IMR-90 (cell line): ENCODE measurements at regions not wholly inside any gene's neighbourhood (a gene's known extent, or its start where the extent isn't known, plus 50 kb on each side); places are given as distances from the start of the nearest gene placed in this dataset.

Source experiments
- ATAC-seq: fragments of 200-7000 bp; cut with Tn5 transposase; 2 replicates; pipeline ENCODE4 v1.9.1; 2020; ENCODE audit warnings: low read depth, mild to moderate bottlenecking, moderate library complexity
- BruUV-seq: library from RNA; stranded (reverse); fragments of 400-500 nt; replicated peaks from 2 replicates; lab custom pipeline; 2021; lab: Mats Ljungman, UMichigan
- CTCF ChIA-PET: fragments of 300-600 bp; formaldehyde crosslinking; extraction: SDS; loops from one replicate; lab custom pipeline; 2021; ENCODE audit warnings: antibody characterized with exemption; lab: Yijun Ruan, JAX
- POLR2A ChIA-PET: fragments of 300-600 bp; sonication (Branson Sonifier 250); formaldehyde crosslinking; loops from one replicate; lab custom pipeline; 2022; ENCODE audit warnings: antibody characterized with exemption; ENCODE audit not compliant: unreplicated experiment; lab: Charles Lee
- DNase-seq: peaks from one replicate; pipeline ENCODE4 v3.0.0; 2013
- H2AFZ ChIP-seq: replicated peaks from 2 replicates; pipeline ENCODE3; 2013; ENCODE audit warnings: low read length, mild to moderate bottlenecking; ENCODE audit not compliant: poor library complexity
- H2AK5ac ChIP-seq: 2 replicates; pipeline ENCODE4 v1.6.1; 2013; ENCODE audit warnings: low read depth, low read length, inconsistent platforms
- H2AK9ac ChIP-seq: replicated peaks from 2 replicates; pipeline ENCODE3; 2013; ENCODE audit warnings: mild to moderate bottlenecking, low read depth, low read length, moderate library complexity; ENCODE audit not compliant: poor library complexity
- H2BK120ac ChIP-seq: 2 replicates; pipeline ENCODE4 v1.6.1; 2013; ENCODE audit warnings: low read depth, low read length, inconsistent platforms
- H2BK15ac ChIP-seq: 3 replicates; pipeline ENCODE4 v1.6.1; 2013; ENCODE audit warnings: low read depth, low read length, inconsistent platforms
- H2BK20ac ChIP-seq: 2 replicates; pipeline ENCODE4 v1.6.1; 2013; ENCODE audit warnings: low read depth, mild to moderate bottlenecking, inconsistent platforms, low read length, moderate library complexity
- H2BK5ac ChIP-seq: 2 replicates; pipeline ENCODE4 v1.6.1; 2013; ENCODE audit warnings: mild to moderate bottlenecking, low read depth, low read length, inconsistent platforms; ENCODE audit not compliant: poor library complexity, severe bottlenecking
- H3K14ac ChIP-seq: replicated peaks from 2 replicates; pipeline ENCODE4 v1.6.1; 2013; ENCODE audit warnings: low read depth, low read length, inconsistent platforms
- H3K18ac ChIP-seq: 2 replicates; pipeline ENCODE4 v1.6.1; 2013; ENCODE audit warnings: low read depth, low read length, control low read depth
- H3K23ac ChIP-seq: 2 replicates; pipeline ENCODE4 v1.6.1; 2013; ENCODE audit warnings: low read depth, low read length, inconsistent platforms
- H3K27ac ChIP-seq: 2 replicates; pipeline ENCODE4 v1.5.1; 2013; ENCODE audit warnings: mild to moderate bottlenecking, control low read depth, low read length; ENCODE audit not compliant: insufficient read depth
- H3K27me3 ChIP-seq: 2 replicates; pipeline ENCODE4 v1.6.1; 2013; ENCODE audit warnings: low read length; ENCODE audit not compliant: control insufficient read depth, insufficient read depth
- H3K36me3 ChIP-seq: 2 replicates; pipeline ENCODE4 v1.6.1; 2013; ENCODE audit warnings: low read length, mixed read lengths; ENCODE audit not compliant: control insufficient read depth, insufficient read depth
- H3K4ac ChIP-seq: 2 replicates; pipeline ENCODE4 v1.6.1; 2013; ENCODE audit warnings: low read depth, low read length, inconsistent platforms
- H3K4me1 ChIP-seq: 2 replicates; pipeline ENCODE4 v1.6.1; 2013; ENCODE audit warnings: low read length, mixed read lengths; ENCODE audit not compliant: control insufficient read depth, insufficient read depth
- H3K4me2 ChIP-seq: 2 replicates; pipeline ENCODE4 v1.6.1; 2013; ENCODE audit warnings: low read depth, mild to moderate bottlenecking, control low read depth, low read length, moderate library complexity
- H3K4me3 ChIP-seq: 2 replicates; pipeline ENCODE4 v1.5.1; 2013; ENCODE audit warnings: low read depth, mild to moderate bottlenecking, control low read depth, low read length, moderate library complexity; ENCODE audit not compliant: insufficient read depth
- H3K56ac ChIP-seq: 2 replicates; pipeline ENCODE4 v1.6.1; 2013; ENCODE audit warnings: low read length, inconsistent platforms; ENCODE audit not compliant: insufficient read depth; ENCODE audit errors: extremely low read depth
- H3K79me1 ChIP-seq, 2 experiments: 2 replicates each; pipeline ENCODE4 v1.6.1; 2013; ENCODE audit warnings: low read length in 2 of 2, inconsistent platforms in 1 of 2, low read depth in 1 of 2
- H3K9ac ChIP-seq: 2 replicates; pipeline ENCODE4 v1.6.1; 2013; ENCODE audit warnings: low read depth, low read length, control low read depth
- H3K9me1 ChIP-seq: 2 replicates; pipeline ENCODE4 v1.6.1; 2013; ENCODE audit warnings: low read length, inconsistent platforms; ENCODE audit not compliant: insufficient read depth
- H3K9me3 ChIP-seq: 2 replicates; pipeline ENCODE4 v1.6.1; 2013; ENCODE audit warnings: low read length; ENCODE audit not compliant: control insufficient read depth, insufficient read depth
- H4K20me1 ChIP-seq: 2 replicates; pipeline ENCODE4 v1.6.1; 2013; ENCODE audit warnings: low read length, inconsistent platforms; ENCODE audit not compliant: insufficient read depth
- H4K5ac ChIP-seq: 2 replicates; pipeline ENCODE4 v1.6.1; 2013; ENCODE audit warnings: mild to moderate bottlenecking, low read depth, low read length, control low read depth
- H4K8ac ChIP-seq, 2 experiments: 2 replicates each; pipeline ENCODE4 v1.6.1; 2013; ENCODE audit warnings: low read depth in 2 of 2, low read length in 2 of 2, control low read depth in 1 of 2, inconsistent platforms in 1 of 2
- H4K91ac ChIP-seq: 2 replicates; pipeline ENCODE4 v1.6.1; 2013; ENCODE audit warnings: low read depth, low read length, inconsistent platforms; ENCODE audit not compliant: insufficient read depth
- BHLHE40 ChIP-seq: fragments of 150-350 bp; IDR thresholded peaks from 2 replicates; pipeline ENCODE4 v1.6.1; 2016; ENCODE audit warnings: mild to moderate bottlenecking, low read depth, low read length
- CTCF ChIP-seq: conservative IDR thresholded peaks from 2 replicates; pipeline ENCODE4 v1.5.1; 2012; ENCODE audit warnings: mild to moderate bottlenecking, low read depth, low read length, improper control_type of control experiment
- MAZ ChIP-seq: IDR thresholded peaks from 2 replicates; pipeline ENCODE4 v1.6.1; 2012; ENCODE audit warnings: low read depth, mild to moderate bottlenecking, low read length, improper control_type of control experiment, moderate library complexity, borderline replicate concordance
- MXI1 ChIP-seq: IDR thresholded peaks from 2 replicates; pipeline ENCODE4 v1.6.1; 2012; ENCODE audit warnings: low read depth, mild to moderate bottlenecking, low read length, moderate library complexity, borderline replicate concordance
- NFE2L2 ChIP-seq: fragments of 150-350 bp; IDR thresholded peaks from 2 replicates; pipeline ENCODE4 v1.6.1; 2016; ENCODE audit warnings: low read depth, mild to moderate bottlenecking, low read length
- POLR2A ChIP-seq: IDR thresholded peaks from 2 replicates; pipeline ENCODE4 v1.6.1; 2012; ENCODE audit warnings: mild to moderate bottlenecking, low read depth, low read length
- RAD21 ChIP-seq: IDR thresholded peaks from 2 replicates; pipeline ENCODE4 v1.6.1; 2012; ENCODE audit warnings: low read length, improper control_type of control experiment
- RCOR1 ChIP-seq: IDR thresholded peaks from 2 replicates; pipeline ENCODE4 v1.6.1; 2012; ENCODE audit warnings: mild to moderate bottlenecking, low read length, improper control_type of control experiment; ENCODE audit not compliant: insufficient replicate concordance
- USF2 ChIP-seq: fragments of 150-350 bp; IDR thresholded peaks from 2 replicates; pipeline ENCODE4 v1.6.1; 2017; ENCODE audit warnings: mild to moderate bottlenecking, antibody characterized with exemption, low read length, low read depth
- WGBS, 2 experiments: methylation state at CpG; one replicate each; pipeline versions ENCODE4 v1.1.5 to v1.1.7; 2013; ENCODE audit warnings: missing lambda C conversion rate in 2 of 2; ENCODE audit not compliant: insufficient read length in 1 of 2; ENCODE audit errors: extremely low coverage in 2 of 2; 5-methylcytosine and 5-hydroxymethylcytosine counted together
- dilution Hi-C: fragments of 300-500 bp; cut with HindIII; formaldehyde crosslinking; loops from one replicate; pipeline ENCODE4 v1.14.3; 2018; ENCODE audit warnings: low sequenced_read_pairs; ENCODE audit not compliant: unreplicated experiment
- in situ Hi-C: fragments of 300-500 bp; cut with MboI; formaldehyde crosslinking; loops from 3 replicates; pipeline ENCODE4 v1.14.3; 2019; ENCODE audit warnings: low sequenced_read_pairs, inconsistent platforms, mixed read lengths
- intact Hi-C: fragments of 100-400 bp; cut with micrococcal nuclease; formaldehyde crosslinking; loops from 2 replicates; pipeline ENCODE4 v1.10.0; 2022

GRCh38 chr13:112013665-112014064 is 53.3 kb upstream of the SOX1 start:
- TF ChIP-seq NFE2L2 (no peak), USF2 (no peak), BHLHE40 (no peak), MAZ (no peak), CTCF (no peak), MXI1 (no peak), POLR2A (no peak), RCOR1 (no peak), RAD21 (no peak)
- POLR2A ChIA-PET, result no interaction called here

More at GRCh38 chr13:112013665-112014064, 53.3 kb upstream of the SOX1 start:
- Histone ChIP-seq H3K4ac (no peak overlapping the region), H4K91ac (no peak overlapping the region), H2BK20ac (no peak overlapping the region), H3K14ac (no peak overlapping the region), H2AK9ac (no peak overlapping the region), H3K4me3 (no peak overlapping the region), H3K23ac (no peak overlapping the region), H2AFZ (no peak overlapping the region), H3K18ac (no peak overlapping the region), H3K4me1 (no peaks in the 10 kb centered on the region), H3K9me3 (peaks cover 31% of the 10 kb centered on the region), H3K9ac (no peak overlapping the region), H4K20me1 (no peaks in the 10 kb centered on the region), H3K9me1 (no peaks in the 10 kb centered on the region), H3K4me2 (no peak overlapping the region), H2BK5ac (no peak overlapping the region), H3K79me1 (no peaks in the 10 kb centered on the region), H2BK15ac (no peak overlapping the region), H2AK5ac (no peak overlapping the region), H4K5ac (no peak overlapping the region), H4K8ac (no peak overlapping the region), H2BK120ac (no peak overlapping the region), H3K27ac (no peak overlapping the region), H3K27me3 (no peaks in the 10 kb centered on the region), H3K36me3 (no peaks in the 10 kb centered on the region), H3K56ac (no peak overlapping the region)
- intact Hi-C loops, result no loop called here
- in situ Hi-C loops, result no loop called here
- DNase-seq (no peak), ATAC-seq (no peak)
- CTCF ChIA-PET, result no interaction called here
- no TSS peak for BruUV-seq
- dilution Hi-C loops, result no loop called here
- WGBS, 2 experiments, result 78% methylated on average over 7 of the region's 13 CpGs; no CpG with 5 or more reads in 1 of the 2 experiments
